Fibroblast of villous mesenchyme (primary cell): ENCODE measurements at regions not wholly inside any gene's neighbourhood (a gene's known extent, or its start where the extent isn't known, plus 50 kb on each side); places are given as distances from the start of the nearest gene placed in this dataset.
"Not testable (repeated sequence)": the region's sequence is repeated elsewhere in the genome, so short reads cannot be mapped to it uniquely, and the experiment has no call there.

Source experiments
- DNase-seq: peaks from one replicate; pipeline ENCODE4 v3.0.0-alpha.2; 2010; ENCODE audit warnings: low read depth
- H3K4me3 ChIP-seq: 2 replicates; pipeline ENCODE4 v1.5.1; 2011; ENCODE audit warnings: low read depth, mild to moderate bottlenecking, low read length
- CTCF ChIP-seq: IDR thresholded peaks from 2 replicates; pipeline ENCODE4 v1.5.1; 2012; ENCODE audit warnings: low read depth, mild to moderate bottlenecking, low read length; ENCODE audit not compliant: insufficient read depth

GRCh38 chr15:56568466-56569167 is 103.7 kb upstream of the MNS1 start:
- DNase-seq = no peak
- TF ChIP-seq CTCF = no peak
- no peak overlapping the region for H3K4me3 ChIP-seq

GRCh38 chr15:56557415-56557814 is 92.5 kb upstream of the MNS1 start:
- DNase-seq = no peak
- TF ChIP-seq CTCF = no peak
- H3K4me3 ChIP-seq = no peak overlapping the region

DNA sequence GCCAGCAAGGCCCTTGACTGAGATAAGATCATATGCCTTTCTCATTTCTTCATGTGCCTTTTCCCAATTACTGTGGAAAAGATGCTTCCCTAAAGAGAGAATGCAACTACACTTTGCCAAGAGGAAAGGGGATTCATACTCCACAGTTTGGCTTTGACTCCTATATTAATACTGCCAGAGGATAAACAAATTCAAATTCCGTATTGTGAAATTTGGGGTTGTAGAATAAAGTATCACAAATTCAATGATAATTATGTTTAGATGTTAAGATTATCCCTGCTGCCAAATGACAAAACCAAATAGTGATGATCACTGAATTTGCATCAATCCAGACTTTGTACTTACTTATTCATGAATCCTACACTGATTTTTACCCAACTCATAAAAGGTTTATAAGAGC is 88.5 kb upstream of the MNS1 start:
- no peak overlapping the region for H3K4me3 ChIP-seq
- DNase-seq = no peak
- TF ChIP-seq CTCF = no peak

DNA sequence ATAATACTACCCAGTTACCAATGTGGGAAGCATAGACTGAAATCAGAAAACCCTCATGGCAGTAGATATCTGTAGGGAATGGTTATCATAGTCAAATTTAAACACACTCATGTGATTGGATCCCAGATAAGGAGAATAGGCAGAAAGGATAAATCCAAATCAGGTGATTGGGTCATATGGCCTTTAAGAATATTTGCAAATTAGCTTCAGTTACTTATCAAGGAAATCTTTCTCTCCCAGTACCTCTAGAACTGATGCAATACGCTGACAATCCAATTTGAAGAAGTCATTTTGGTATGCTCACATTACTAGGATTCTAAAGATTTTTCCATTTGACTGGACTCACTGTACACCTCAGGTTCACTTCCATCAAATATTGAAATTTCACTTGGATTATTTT is 87.7 kb upstream of the MNS1 start:
- no peak for DNase-seq
- TF ChIP-seq CTCF = no peak
- no peak overlapping the region for H3K4me3 ChIP-seq

DNA sequence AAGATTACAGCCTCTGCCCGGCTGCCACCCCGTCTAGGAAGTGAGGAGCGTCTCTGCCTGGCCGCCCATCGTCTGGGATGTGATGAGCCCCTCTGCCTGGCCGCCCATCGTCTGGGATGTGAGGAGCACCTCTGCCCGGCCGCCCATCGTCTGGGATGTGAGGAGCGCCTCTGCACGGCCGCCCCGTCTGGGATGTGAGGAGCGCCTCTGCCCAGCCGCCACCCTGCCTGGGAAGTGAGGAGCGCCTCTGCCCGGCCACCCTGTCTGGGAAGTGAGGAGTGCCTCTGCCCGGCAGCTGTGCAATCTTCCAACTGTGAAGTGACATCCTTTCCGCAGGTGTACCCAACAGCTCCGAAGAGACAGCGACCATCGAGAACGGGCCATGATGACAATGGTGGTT is 75.6 kb upstream of the MNS1 start:
- not testable (repeated sequence) for H3K4me3 ChIP-seq, DNase-seq

GRCh38 chr15:56540157-56540556 is 75.2 kb upstream of the MNS1 start:
- not testable (repeated sequence) for DNase-seq, H3K4me3 ChIP-seq

- no peak overlapping the region for H3K4me3 ChIP-seq
- TF ChIP-seq CTCF = no peak
- no peak for DNase-seq
These were observed 74.1 kb upstream of the MNS1 start for GRCh38 chr15:56538901-56539545.

GRCh38 chr15:56537881-56538280 is 72.9 kb upstream of the MNS1 start:
- TF ChIP-seq CTCF = no peak
- no peak overlapping the region for H3K4me3 ChIP-seq
- no peak for DNase-seq
